SKM-1 treated with dmso at 0.1 percent for 144 hours (cell line): ENCODE measurements at regions not wholly inside any gene's neighbourhood (a gene's known extent, or its start where the extent isn't known, plus 50 kb on each side); places are given as distances from the start of the nearest gene placed in this dataset.
"Not testable (repeated sequence)": the region's sequence is repeated elsewhere in the genome, so short reads cannot be mapped to it uniquely, and the experiment has no call there.

Experiments used
- DNase-seq: peaks from one replicate; lab custom pipeline; 2025; ENCODE audit not compliant: unreplicated experiment; lab: John Stamatoyannopoulos, UW

DNA sequence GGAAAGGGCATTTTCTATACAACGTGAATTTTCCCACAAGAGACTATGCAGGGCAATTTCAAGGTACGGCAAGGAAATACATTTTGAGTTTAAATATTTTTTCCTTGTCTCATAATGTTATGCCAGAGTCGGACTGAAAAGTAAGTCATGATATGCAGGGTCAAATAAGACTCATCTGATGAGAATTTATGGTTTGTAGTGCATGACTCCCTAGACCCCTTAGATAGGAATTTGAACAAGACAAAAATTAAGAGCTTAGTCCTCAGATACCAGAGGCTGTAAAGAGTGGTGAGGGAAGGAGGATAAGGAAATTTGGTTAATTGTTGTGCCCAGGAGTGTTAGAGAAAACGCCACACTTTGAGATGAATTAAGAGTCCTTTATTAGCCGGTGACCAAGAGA, 616.6 kb downstream of the XPNPEP1 start:
- no peak for DNase-seq

DNA sequence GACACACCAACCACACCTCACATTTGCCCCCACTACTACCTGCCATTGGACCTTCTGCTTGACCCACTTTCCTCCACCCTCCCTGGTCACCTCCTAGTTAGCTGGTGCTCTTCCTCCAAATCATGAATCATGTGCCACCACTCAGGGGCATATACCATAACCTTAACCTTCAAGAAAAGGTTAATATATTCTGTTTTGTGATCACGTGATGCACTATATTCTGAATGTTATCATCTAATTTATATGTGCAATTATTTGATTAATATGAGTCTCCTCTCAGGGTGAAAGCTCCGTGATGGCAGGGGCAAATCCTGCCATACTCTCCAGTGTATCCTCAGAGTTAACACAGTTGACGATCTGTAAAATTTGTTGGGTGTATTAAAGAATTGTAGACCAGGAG, 635.5 kb downstream of the XPNPEP1 start:
- DNase-seq, result no peak

DNA sequence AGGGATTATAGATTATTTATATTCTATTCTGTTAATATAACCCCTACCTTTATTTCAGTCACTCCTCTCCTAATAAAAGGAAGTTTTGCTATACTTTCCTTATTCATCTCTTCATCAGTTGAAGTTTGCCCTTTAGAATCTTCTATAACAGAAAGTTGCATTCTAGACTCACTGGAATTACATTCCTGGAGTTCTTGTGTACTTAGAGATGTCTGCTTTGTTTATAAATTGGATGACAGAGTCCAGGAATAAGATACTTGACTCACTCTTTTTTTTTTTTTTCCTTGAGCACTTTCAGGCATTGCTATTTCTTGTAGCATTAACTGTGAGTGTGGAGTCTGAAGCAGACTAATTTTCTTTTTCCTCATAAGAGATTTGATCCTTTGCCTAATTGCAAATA, 640.8 kb downstream of the XPNPEP1 start:
- no peak for DNase-seq

DNA sequence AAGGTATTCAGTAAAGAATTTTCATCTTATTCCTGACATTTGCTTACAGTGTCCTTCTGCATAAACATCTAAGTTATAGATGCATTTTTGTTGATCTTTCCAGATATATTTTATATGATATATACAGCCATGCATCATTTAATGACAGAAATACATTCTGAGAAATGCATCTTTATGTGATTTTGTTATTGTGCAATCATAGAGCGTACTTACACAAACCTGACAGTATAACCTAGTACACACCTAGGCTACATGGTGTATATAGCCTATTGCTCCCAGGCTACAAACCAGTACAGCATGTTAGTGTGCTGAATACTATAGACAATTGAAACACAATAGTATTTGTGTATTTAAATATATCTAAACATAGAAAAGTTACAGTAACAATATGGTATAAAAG, 642.0 kb downstream of the XPNPEP1 start:
- no peak for DNase-seq

DNA sequence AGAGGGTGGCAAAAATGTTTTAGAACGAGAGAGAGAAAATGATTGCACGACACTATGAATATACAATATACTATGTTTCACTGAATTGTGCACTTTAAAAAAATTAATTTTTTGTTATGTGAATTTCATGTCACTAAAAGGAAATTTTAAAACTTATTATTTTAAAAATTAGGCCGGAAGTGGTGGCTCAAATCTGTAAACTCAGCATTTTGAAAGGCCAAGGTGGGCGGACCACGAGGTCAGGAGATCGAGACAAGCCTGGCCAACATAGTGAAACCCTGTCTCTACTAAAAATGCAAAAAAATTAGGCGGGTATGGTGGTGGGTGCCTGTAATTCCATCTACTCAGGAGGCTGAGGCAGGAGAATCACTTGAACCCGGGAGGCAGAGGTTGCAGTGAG, 642.5 kb downstream of the XPNPEP1 start:
- no peak for DNase-seq

DNA sequence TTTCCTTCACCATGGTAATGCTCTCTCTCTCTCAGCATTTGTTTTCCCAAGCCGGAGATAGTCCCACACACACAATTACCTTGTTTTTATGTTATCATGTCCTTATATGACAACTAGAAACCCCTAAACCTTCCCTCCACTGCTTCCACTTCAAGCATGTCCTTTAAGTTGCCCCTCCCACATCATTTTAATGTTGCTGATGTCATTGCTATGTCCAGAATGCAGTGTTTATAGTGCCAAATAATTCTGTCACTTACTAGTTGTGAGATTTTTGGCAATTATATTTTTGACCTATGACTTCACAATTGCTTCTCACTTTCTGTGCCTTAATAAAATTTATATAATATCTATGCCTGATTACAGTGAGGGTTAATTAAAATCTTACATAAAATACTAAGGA, 645.9 kb downstream of the XPNPEP1 start:
- DNase-seq, result no peak

DNA sequence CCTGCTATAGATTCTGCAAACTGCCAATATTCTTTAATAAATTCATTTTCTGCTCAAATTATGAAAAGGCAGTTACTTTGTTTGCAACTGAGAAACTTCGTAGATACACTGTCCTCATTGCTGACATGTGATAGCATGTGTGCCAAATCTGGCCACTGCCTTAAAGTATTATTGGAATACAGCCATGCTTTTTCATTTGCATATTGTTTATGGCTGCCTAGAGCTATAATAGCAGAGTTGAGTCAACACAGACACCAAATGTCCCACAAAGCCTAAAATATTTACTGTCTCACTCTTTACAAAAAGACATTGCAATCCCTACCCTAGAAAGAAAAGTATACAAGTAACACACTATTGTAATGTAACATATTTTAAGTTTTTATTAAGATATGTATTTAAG, 647.4 kb downstream of the XPNPEP1 start:
- no peak for DNase-seq

DNA sequence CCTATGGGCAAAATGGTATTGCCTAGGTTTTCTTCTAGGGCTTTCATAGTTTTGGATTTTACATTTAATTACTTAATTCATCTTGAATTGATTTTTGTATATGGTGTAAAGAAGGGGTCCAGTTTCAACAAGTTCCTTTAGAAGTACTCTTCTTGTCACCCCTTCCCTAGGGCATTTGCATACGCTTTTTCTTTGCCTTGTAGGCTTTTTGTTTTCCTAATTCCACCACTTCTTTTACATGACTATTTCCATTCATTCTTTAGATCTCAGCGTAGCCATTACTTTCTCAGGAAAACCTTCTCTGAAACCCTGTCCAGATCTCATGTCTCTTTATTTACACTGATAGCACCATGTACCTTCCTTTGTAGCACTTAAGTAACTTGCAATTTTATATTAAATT, 648.6 kb downstream of the XPNPEP1 start:
- DNase-seq, result no peak

DNA sequence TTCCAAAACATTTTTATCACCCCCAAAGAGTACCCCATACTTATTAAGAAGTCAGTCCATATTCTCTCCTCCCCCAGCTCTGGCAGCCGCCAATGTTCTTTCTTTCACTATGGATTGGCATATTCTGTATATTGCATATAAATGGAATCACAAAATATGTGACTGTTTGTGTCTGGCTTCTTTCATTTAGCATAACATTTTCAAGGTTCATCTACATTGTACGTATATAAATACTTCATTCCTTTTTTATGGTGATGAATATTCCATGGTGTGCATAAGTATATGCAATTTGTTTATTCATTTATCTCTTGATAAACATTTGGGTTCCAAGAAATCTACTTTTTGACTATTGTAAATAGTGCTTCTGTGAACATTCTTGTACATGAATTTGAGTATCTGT, 653.1 kb downstream of the XPNPEP1 start:
- no peak for DNase-seq

DNA sequence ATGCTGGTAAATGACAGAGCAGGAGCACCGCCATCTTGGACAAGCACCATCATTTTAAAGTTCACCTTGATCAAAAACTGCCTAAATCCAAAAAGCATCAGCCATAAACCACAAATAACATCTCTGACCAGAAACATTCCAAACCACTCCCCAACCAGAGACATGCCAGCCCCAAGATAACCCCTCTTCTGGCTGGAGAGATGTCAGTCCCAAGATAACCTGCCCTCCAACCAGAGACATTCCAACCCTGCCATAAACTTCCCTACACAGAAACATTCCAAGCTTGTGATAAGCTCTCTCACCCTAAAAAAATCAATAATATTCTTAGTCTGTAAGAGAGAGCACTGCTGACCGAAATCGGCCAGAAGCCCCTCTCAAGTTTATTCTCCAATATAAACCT, 659.3 kb downstream of the XPNPEP1 start:
- DNase-seq, result no peak

DNA sequence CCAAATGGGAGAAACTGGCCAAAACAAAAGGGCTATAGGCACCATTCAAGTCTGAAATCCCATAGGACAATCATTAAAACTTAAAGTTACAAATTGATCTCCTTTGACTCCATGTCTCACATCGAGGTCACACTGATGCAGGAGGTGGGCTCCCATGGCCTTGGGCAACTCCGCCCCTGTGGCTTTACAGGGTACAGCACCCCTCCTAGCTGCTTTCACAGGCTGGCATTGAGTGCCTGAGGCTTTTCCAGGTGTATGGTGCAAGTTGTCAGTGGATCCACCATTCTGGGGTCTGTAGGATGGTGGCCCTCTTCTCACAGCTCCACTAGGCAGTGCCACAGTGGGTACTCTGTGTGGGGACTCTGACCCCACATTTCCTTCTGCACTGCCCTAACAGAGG, 662.1 kb downstream of the XPNPEP1 start:
- no peak for DNase-seq

DNA sequence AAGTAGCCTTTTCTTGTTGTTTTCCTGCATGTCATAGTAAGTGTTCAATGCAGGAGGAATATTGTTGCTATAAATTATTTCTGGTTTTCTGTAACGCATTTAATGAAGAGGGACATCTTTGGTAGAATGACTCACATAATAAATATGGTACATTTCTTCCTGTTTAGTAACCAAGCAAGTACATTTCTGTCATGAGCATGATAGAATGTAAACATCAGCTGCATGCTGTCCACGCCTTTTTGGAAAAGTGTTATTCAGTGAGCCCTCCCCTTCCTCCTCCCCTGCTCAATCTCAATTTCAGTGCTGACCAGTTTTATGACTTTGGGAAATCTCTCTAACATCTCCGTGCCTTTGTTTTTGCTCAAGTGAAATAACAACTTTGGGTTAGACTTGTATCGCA, 664.0 kb downstream of the XPNPEP1 start:
- DNase-seq, result no peak

DNA sequence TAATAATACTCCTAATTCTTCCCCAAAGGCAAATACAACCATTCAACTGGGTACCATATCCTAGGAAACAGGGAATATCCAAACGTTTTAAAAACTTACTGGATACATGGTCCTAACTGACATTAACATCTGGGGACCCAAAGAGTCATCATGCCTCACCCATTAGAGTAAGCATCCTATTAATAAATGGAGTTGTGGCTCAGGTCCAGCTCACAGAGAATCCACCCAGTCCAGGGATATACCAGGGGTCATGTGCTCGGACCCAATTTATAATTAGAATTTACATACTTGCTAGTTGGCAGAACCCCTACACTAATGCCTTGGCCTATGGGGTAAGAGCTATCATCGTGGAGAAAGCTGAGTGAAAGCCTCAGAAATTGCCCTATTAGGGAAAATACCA, 670.0 kb downstream of the XPNPEP1 start:
- no peak for DNase-seq

DNA sequence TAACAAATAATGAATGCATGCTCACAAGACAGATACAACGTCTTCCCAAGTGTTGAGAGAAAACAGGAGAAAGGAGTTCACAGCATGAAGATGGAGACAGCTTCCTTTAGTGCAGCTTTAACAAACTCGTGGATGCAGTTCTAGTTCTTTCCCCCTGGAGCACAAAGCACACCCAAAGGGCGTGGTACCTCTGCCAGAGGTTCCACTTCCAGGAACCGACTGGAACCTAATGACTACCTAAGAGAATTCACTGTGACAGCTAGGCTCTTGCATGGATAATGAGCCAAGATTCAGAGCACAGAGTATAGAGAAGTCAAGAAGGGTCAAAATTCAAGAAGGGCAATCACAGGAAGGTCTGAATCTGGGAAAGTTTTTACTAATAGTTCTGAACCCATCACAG, 673.2 kb downstream of the XPNPEP1 start:
- no peak for DNase-seq

DNA sequence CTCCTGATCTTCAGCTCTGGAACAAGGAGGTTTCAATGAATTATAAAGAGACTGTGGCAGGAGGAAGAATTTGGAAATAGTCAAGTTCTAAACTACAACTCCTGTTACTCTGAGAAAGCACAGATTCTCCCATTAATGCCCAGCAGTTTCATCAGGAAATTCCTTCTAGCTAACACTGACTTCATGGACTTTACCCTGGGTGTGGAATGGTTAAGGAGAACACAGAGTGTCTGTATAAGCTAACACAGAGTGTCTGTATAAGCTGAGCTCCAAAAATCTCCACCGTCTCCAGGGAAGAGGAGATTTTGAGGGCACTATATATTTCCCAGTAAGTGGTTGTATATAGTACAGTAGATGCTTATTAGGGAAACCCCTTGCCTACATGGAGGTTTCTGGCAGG, 675.5 kb downstream of the XPNPEP1 start:
- DNase-seq, result no peak

DNA sequence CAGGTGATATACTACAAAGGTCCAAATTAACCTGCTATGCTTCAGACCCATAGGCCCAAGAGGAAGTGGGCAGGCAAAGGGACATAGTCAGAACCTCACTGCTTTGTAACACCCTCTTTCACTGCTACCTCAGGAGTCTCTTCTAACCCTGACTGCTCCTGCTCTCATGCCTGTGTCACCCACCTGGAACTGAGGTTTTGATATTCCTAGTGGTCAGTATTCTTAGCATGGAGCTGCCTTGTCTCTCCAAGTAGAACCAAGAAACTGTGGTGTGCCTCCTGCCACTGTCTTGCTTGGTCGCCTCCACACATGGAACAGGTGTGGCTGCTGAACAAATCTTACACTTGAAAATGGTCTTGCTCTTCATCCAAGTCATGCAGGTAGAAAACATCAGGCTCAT, 677.5 kb downstream of the XPNPEP1 start:
- no peak for DNase-seq

DNA sequence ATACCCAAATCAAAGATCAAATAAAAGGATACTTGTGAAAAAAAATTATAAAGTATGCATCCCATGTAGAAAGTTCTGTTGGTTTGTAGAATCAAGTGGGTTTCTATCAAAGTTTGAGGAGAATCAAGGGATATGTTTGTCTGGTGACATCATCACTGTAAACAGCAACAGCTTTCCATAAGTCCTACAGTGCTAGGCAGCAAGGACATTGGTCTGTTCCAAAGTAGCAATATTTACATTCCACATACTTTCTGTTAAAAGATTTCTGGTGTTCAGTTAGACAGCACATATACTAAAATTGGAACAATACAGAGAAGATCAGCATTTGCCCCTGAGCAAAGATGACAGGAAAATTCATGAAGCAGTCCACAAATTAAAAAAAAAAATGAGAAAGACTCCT, 683.9 kb downstream of the XPNPEP1 start:
- DNase-seq, result no peak

DNA sequence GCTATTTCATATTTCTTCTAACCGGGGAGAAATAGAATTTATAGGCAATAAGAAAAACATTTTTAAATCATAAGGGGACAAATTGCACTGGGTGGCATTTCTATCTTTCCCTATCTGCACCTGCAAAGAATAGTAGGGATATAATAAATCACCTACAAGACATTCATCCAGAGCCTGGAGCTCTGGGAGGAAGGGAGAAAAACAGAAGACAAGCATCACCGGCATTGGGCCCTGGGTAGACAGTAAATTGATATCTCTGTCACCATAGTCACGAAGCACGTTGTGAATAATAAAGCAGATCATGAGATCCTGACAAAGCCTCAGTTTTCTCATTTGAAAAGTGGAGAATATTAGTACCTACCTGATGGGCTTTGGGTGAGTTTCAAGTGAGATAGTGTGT, 685.6 kb downstream of the XPNPEP1 start:
- DNase-seq, result no peak

DNA sequence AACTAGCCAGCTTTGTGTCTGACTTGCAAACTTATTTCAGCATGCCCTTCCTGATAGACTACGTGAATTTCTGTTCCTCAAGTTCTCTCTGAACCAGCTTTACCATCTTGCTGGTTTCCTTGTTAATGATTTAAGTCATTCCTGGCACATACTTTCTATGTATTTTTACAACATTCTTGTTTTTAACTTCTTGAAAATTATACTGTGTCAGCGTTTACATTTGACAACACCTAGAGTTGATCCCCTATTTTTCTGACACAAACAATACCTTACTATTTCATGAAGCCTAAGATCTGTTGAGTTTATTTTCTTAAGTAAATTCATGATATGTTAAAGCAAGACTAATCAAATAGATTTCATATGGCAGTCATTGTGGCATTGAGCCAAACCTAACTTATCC, 686.3 kb downstream of the XPNPEP1 start:
- no peak for DNase-seq

DNA sequence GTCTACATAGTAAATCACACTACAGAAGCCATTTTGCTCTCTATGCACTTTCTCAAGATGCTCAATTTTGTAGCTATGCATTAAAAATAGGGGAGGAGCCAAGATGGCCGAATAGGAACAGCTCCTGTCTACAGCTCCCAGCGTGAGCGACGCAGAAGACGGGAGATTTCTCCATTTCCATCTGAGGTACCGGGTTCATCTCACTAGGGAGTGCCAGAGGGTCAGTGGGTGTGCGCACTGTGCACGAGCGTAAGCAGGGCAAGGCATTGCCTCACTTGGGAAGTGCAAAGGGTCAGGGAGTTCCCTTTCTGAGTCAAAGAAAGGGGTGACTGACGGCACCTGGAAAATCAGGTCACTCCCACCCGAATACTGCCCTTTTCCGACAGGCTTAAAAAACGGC, 699.8 kb downstream of the XPNPEP1 start:
- DNase-seq, result not testable (repeated sequence)

DNA sequence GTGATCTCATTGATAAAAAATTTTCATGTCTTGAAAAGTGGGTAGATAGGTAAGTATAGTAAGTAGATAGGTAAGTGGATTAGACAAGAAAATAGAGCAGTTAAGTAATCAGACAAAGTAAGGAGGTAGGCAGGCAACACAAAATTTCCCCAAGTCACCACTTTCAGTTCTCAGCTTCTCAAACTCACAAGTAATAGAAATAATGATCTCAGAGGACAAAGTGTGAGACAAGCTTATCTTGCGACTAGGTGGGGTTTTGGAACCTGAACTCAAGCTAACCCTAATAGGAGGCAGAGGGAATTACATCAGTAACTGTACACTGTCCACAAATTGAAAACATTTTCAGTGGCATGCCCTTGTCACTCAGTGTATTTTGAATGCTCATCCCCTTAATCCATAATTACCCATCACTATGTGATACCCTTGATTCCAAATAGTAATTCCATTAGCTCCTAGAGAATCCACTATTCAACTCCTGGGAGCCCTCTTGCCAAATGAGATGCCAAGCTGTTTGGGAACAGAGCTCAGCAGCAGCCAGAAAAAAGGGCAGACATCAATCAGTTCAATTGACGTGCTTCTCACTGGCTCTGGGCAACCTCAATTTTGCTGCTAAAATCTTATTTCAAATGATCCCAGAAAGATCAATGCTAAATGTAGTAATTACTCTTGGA, 703.2 kb downstream of the XPNPEP1 start:
- DNase-seq, result no peak

DNA sequence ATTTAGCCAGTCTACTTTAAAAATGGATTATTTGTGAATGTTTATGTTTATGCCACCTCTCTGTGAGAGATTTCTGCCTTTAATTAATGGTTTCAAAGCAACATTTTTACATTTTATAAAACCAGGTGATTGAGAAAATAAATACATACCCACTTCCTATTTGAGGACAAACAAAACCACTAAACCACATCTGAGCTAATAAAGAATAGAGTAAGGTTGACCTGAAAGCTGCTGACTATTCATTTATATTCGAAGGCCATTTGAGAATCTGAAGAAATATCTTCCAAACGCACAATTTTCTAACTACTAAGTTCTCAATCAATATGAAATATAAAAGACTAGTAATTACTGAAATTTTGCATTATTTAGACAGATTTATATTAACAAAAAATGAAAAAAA, 705.1 kb downstream of the XPNPEP1 start:
- DNase-seq, result no peak

DNA sequence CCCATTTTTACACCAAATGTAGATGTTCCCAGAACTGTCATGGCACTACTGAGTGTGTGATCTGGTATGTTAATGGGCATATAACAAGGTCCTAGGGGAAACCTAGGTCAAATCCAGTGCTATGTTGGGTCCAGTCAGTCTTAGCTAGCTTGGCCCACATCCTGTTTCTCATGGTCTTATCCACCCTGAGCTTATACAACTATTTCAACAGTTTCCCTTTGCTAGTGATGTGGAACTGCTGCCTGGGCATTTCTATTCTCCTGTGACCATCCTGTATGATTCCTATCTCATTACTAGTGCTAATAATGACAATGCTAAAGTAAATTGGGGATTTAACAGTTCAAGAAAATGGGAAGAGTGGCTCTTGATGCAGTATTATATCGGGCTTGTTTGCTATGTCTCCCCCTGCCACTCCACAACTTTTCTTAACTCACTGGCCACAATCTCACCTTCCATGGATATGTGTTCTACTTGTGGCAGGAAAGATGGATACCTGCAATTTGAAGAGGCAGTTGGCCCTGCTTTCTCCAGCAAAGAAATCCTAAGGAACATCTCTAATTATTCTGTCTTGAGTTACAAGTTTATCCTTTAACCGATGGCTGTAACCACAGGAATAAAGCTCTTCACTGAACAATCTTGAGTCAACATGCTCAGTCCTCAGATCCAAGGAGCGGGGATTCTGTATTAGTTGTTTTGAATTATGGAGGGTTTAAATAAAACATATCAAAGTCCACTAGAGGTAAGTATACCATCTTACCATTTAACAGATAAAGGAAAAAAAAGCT, 707.8 kb downstream of the XPNPEP1 start:
- DNase-seq, result no peak
